Right cardiac atrium (tissue), 5 donors: ENCODE measurements at regions not wholly inside any gene's neighbourhood (a gene's known extent, or its start where the extent isn't known, plus 50 kb on each side); places are given as distances from the start of the nearest gene placed in this dataset.

Experiments
- ATAC-seq, 2 donors: fragments of 200-7000 bp; cut with Tn5 transposase; one replicate each; pipeline versions ENCODE4 v1.8.0 to v1.9.1; 2020; ENCODE audit warnings: moderate library complexity in 2 of 2, mild to moderate bottlenecking in 1 of 2
- DNase-seq, 3 donors: peaks; one replicate each; pipeline ENCODE4 v3.0.0-alpha.2; 2020
- H3K27ac ChIP-seq: one replicate; pipeline ENCODE4 v1.5.1; 2013; ENCODE audit warnings: mild to moderate bottlenecking, low read length, control low read depth, moderate library complexity
- H3K27me3 ChIP-seq: one replicate; pipeline ENCODE4 v1.6.1; 2013; ENCODE audit not compliant: control insufficient read depth, insufficient read depth
- H3K4me1 ChIP-seq: one replicate; pipeline ENCODE4 v1.6.1; 2013; ENCODE audit warnings: low read length; ENCODE audit not compliant: control insufficient read depth, insufficient read depth
- H3K4me3 ChIP-seq: one replicate; pipeline ENCODE4 v1.5.1; 2013; ENCODE audit warnings: low read length, control low read depth
- H3K9me3 ChIP-seq: one replicate; pipeline ENCODE4 v1.6.1; 2013; ENCODE audit warnings: low read length; ENCODE audit not compliant: control insufficient read depth
- WGBS: extraction: QIAGEN DNeasy Blood & Tissue Kit; methylation state at CpG from one replicate; pipeline ENCODE4 v1.1.7; 2013; 5-methylcytosine and 5-hydroxymethylcytosine counted together
- intact Hi-C, 4 donors: fragments of 100-400 bp; cut with DNase I; formaldehyde crosslinking; loops; one replicate each; pipeline versions ENCODE4 v1.11.0 to v1.14.0; 2022 to 2023
- donor health status: healthy with polysubstance abuse.
- donor health status: DM: no; HTN: yes; CAD: no.
- donor health status: DM: no; HTN: no; CAD: no.
- donor health status: DM: no; HTN: yes; CAD: no; lungs with severe emphysema.
- donor health status: DM: yes; HTN: yes; CAD: no.

GRCh38 chr5:142421228-142421617, 96.4 kb upstream of the SPRY4 start:
- intact Hi-C loops = no loop called here
- 66% methylated on average over 5 of the region's 5 CpGs for WGBS
- no peaks in the 10 kb centered on the region for H3K4me1 ChIP-seq
- ATAC-seq (no peak), DNase-seq (no peak)
- no peak overlapping the region for H3K4me3 ChIP-seq
- H3K9me3 ChIP-seq = no peaks in the 10 kb centered on the region
- H3K27ac ChIP-seq = no peak overlapping the region
- no peaks in the 10 kb centered on the region for H3K27me3 ChIP-seq

- 59% methylated on average over 3 of the region's 3 CpGs for WGBS
- Histone ChIP-seq H3K4me3 (no peak overlapping the region), H3K9me3 (no peaks in the 10 kb centered on the region), H3K27ac (no peak overlapping the region), H3K4me1 (no peaks in the 10 kb centered on the region), H3K27me3 (no peaks in the 10 kb centered on the region)
- no peak for DNase-seq
- no peak for ATAC-seq
- intact Hi-C loops = no loop called here
Observed at GRCh38 chr5:142420561-142421227, 95.9 kb upstream of the SPRY4 start.

GRCh38 chr5:142412581-142412980, 87.8 kb upstream of the SPRY4 start:
- DNase-seq (no peak), ATAC-seq (no peak)
- Histone ChIP-seq H3K4me3 (no peak overlapping the region), H3K27me3 (no peaks in the 10 kb centered on the region), H3K9me3 (no peaks in the 10 kb centered on the region), H3K4me1 (no peaks in the 10 kb centered on the region), H3K27ac (no peak overlapping the region)
- WGBS = 95% methylated on average over 5 of the region's 5 CpGs
- intact Hi-C loops = no loop called here

- H3K4me3 ChIP-seq = no peak overlapping the region
- DNase-seq = no peak
- no peaks in the 10 kb centered on the region for H3K4me1 ChIP-seq
- H3K9me3 ChIP-seq = no peaks in the 10 kb centered on the region
- H3K27ac ChIP-seq = no peak overlapping the region
- intact Hi-C loops = no loop called here
- ATAC-seq = no peak
- WGBS = 94% methylated on average over 4 of the region's 4 CpGs
- H3K27me3 ChIP-seq = no peaks in the 10 kb centered on the region
Observed at GRCh38 chr5:142411656-142412425, 87.0 kb upstream of the SPRY4 start.

GRCh38 chr5:142411103-142411502, 86.3 kb upstream of the SPRY4 start:
- WGBS = 91% methylated on average over 7 of the region's 7 CpGs
- intact Hi-C loops = no loop called here
- Histone ChIP-seq H3K4me1 (no peaks in the 10 kb centered on the region), H3K9me3 (no peaks in the 10 kb centered on the region), H3K27ac (no peak overlapping the region), H3K27me3 (no peaks in the 10 kb centered on the region), H3K4me3 (no peak overlapping the region)
- DNase-seq = no peak
- ATAC-seq = no peak

GRCh38 chr5:142408981-142409481, 84.2 kb upstream of the SPRY4 start:
- Histone ChIP-seq H3K4me3 (no peak overlapping the region), H3K27ac (no peak overlapping the region), H3K4me1 (no peaks in the 10 kb centered on the region), H3K27me3 (no peaks in the 10 kb centered on the region), H3K9me3 (no peaks in the 10 kb centered on the region)
- 91% methylated on average over 19 of the region's 19 CpGs for WGBS
- DNase-seq = no peak
- no peak for ATAC-seq
- intact Hi-C loops = no loop called here

GRCh38 chr5:142408536-142408935, 83.7 kb upstream of the SPRY4 start:
- H3K27me3 ChIP-seq = no peaks in the 10 kb centered on the region
- ATAC-seq (no peak), DNase-seq (no peak)
- no peak overlapping the region for H3K4me3 ChIP-seq
- no peaks in the 10 kb centered on the region for H3K4me1 ChIP-seq
- WGBS = 82% methylated on average over 7 of the region's 7 CpGs
- intact Hi-C loops = no loop called here
- H3K9me3 ChIP-seq = no peaks in the 10 kb centered on the region
- no peak overlapping the region for H3K27ac ChIP-seq

GRCh38 chr5:142405814-142406395, 81.1 kb upstream of the SPRY4 start:
- no peaks in the 10 kb centered on the region for H3K4me1 ChIP-seq
- H3K27me3 ChIP-seq = no peaks in the 10 kb centered on the region
- H3K9me3 ChIP-seq = no peaks in the 10 kb centered on the region
- ATAC-seq (peak in 1 of 2 donors; percentile 45), DNase-seq (peak in 1 of 3 donors; percentile 51)
- H3K27ac ChIP-seq = no peak overlapping the region
- 87% methylated on average over 6 of the region's 6 CpGs for WGBS
- H3K4me3 ChIP-seq = no peak overlapping the region
- intact Hi-C loops = no loop called here

GRCh38 chr5:142405023-142405422, 80.2 kb upstream of the SPRY4 start:
- DNase-seq (no peak), ATAC-seq (no peak)
- no peaks in the 10 kb centered on the region for H3K4me1 ChIP-seq
- intact Hi-C loops = no loop called here
- H3K27me3 ChIP-seq = no peaks in the 10 kb centered on the region
- H3K27ac ChIP-seq = no peak overlapping the region
- 79% methylated on average over 6 of the region's 6 CpGs for WGBS
- no peak overlapping the region for H3K4me3 ChIP-seq
- no peaks in the 10 kb centered on the region for H3K9me3 ChIP-seq

GRCh38 chr5:142404046-142404477, 79.2 kb upstream of the SPRY4 start:
- H3K9me3 ChIP-seq = no peaks in the 10 kb centered on the region
- no peak overlapping the region for H3K27ac ChIP-seq
- no peak for DNase-seq
- H3K27me3 ChIP-seq = no peaks in the 10 kb centered on the region
- intact Hi-C loops = no loop called here
- 66% methylated on average over 14 of the region's 14 CpGs for WGBS
- H3K4me3 ChIP-seq = no peak overlapping the region
- ATAC-seq = no peak
- H3K4me1 ChIP-seq = peaks cover 2% of the 10 kb centered on the region

- intact Hi-C loops = no loop called here
- ATAC-seq = no peak
- 74% methylated on average over 7 of the region's 7 CpGs for WGBS
- Histone ChIP-seq H3K27me3 (no peaks in the 10 kb centered on the region), H3K9me3 (no peaks in the 10 kb centered on the region), H3K4me3 (no peak overlapping the region), H3K4me1 (peaks cover 2% of the 10 kb centered on the region), H3K27ac (no peak overlapping the region)
- no peak for DNase-seq
Observed at GRCh38 chr5:142403583-142403982, 78.8 kb upstream of the SPRY4 start.
